Kidney capillary endothelial cell (primary cell): ENCODE measurements at regions not wholly inside any gene's neighbourhood (a gene's known extent, or its start where the extent isn't known, plus 50 kb on each side); places are given as distances from the start of the nearest gene placed in this dataset.
"Not testable (repeated sequence)": the region's sequence is repeated elsewhere in the genome, so short reads cannot be mapped to it uniquely, and the experiment has no call there.

Experiments
- DNase-seq: peaks from one replicate; pipeline ENCODE4 v3.0.0-alpha.2; 2018; ENCODE audit warnings: low spot score

DNA sequence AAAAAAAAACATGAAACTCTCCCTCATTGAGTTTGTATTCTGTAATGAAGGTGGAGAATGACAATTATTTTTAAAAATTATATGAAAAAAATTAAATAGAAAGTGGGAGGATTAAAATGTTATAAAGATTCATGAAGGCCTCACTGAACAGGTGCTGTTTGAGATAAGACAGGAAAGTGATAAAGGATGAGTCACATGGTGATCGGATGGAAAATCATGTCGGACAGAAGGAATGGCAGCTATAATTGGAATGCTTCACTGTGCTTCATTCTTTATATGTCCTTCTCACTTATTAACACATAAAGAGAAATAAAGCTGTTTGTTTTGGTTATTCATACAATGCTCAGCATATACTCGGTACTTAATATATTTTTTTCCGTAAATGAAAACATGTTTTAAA is 464.5 kb upstream of the RGMB start:
- peak; percentile 80 for DNase-seq

- DNase-seq, result peak; percentile 100
Measured at GRCh38 chr5:98309785-98310598, 463.5 kb upstream of the RGMB start.

GRCh38 chr5:98314292-98314691 is 459.2 kb upstream of the RGMB start:
- DNase-seq, result peak; percentile 80

DNA sequence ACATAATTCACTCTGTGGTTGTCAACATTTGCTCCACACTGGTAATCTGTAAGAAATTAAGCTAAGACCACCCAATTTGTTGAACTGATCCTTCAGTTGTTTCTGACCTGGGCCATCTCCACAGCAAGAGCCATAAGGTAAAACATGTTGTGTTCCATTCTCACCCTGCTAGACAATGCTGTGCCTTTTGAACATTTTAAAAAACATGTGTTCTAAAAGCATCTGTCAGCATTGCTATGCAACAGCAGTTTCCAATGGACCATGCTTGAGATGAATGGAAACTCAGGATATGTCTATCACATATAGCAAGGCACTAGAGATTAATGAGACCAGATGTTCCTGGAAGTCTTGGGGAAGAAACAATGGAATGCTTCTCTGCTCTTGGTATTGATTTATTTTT is 455.1 kb upstream of the RGMB start:
- no peak for DNase-seq

- DNase-seq, result no peak
Measured at GRCh38 chr5:98319299-98320011, 454.0 kb upstream of the RGMB start.

DNA sequence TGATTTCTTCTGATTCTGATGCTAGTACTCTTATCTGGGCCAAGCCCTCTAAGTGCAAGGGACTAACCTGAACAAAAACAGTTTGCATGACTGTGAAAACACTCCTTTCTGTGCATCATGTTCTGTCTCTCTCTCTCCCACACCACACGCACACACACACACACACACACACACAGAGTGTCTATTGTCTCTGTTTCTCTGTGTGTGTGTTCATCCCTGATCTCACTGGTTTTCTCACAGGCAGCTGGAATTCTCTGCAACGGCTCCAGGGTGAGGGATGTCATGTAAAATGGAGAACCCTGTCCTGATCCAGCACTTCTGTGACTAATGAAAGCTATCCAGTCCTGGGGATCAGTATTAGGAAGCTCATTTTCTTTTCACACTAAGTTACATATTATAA is 453.1 kb upstream of the RGMB start:
- no peak for DNase-seq

- DNase-seq, result no peak
Measured at GRCh38 chr5:98321361-98321760, 452.1 kb upstream of the RGMB start.

DNA sequence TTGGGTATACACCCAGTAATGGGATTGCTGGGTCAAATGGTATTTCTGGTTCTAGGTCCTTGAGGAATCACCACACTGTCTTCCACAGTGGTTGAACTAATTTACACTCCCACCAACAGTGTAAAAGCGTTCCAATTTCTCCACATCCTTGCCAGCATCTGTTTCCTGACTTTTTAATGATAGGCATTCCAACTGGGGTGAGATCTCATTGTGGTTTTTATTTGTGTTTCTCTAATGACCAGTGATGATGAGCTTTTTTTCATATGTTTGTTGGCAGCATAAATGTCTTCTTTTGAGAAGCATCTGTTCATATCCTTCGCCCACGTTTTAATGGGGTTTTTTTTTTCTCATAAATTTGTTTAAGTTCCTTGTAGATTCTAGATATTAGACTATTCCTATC is 448.3 kb upstream of the RGMB start:
- DNase-seq, result not testable (repeated sequence)

- no peak for DNase-seq
Measured at GRCh38 chr5:98328015-98328414, 445.4 kb upstream of the RGMB start.

GRCh38 chr5:98330871-98331270 is 442.6 kb upstream of the RGMB start:
- no peak for DNase-seq

GRCh38 chr5:98333921-98334320 is 439.5 kb upstream of the RGMB start:
- DNase-seq, result no peak

GRCh38 chr5:98334946-98335345 is 438.5 kb upstream of the RGMB start:
- no peak for DNase-seq

DNA sequence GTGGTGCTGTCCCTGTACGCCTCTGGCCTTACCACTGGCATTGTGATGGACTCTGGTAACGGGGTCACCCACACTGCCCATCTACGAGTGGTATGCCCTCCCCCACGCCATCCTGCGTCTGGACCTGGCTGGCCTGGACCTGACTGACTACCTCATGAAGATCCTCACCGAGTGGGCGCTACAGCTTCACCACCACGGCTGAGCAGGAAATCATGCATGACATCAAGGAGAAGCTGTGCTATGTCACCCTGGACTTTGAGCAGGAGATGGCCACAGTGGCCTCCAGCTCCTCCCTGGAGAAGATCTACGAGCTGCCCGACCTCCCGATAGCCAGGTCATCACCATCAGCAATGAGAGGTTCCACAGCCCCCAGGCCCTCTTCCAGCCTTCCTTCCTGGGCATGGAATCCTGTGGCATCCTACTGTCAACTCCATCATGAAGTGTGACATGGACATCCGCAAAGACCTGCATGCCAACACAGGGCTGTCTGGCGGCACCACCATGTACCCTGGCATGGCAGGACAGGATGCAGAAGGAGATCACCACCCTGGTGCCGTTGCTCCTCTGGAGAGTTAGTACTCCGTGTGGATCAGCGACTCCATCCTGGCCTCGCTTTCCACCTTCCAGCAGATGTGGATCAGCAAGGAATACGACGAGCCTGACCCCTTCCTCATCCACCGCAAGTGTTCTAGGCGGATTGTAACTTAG is 434.2 kb upstream of the RGMB start:
- DNase-seq, result no peak

GRCh38 chr5:98341038-98342032 is 432.1 kb upstream of the RGMB start:
- DNase-seq, result no peak

DNA sequence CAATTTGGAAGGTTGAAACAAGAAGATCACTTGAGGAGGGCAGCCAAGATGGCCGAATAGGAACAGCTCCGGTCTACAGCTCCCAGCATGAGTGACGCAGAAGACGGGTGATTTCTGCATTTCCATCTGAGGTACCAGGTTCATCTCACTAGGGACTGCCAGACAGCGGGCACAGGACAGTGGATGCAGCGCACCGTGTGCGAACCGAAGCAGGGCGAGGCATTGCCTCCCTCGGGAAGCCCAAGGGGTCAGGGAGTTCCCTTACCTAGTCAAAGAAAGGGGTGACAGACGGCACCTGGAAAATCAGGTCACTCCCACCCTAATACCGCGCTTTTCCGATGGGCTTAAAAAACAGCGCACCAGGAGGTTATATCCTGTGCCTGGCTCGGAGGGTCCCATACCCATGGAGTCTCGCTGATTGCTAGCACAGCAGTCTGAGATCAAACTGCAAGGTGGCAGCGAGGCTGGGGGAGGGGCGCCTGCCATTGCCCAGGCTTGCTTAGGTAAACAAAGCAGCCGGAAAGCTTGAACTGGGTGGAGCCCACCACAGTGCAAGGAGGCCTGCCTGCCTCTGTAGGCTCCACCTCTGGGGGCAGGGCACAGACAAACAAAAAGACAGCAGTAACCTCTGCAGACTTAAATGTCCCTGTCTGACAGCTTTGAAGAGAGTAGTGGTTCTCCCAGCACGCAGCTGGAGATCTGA is 430.4 kb upstream of the RGMB start:
- not testable (repeated sequence) for DNase-seq

GRCh38 chr5:98349251-98349989 is 424.0 kb upstream of the RGMB start:
- peak; percentile 65 for DNase-seq

DNA sequence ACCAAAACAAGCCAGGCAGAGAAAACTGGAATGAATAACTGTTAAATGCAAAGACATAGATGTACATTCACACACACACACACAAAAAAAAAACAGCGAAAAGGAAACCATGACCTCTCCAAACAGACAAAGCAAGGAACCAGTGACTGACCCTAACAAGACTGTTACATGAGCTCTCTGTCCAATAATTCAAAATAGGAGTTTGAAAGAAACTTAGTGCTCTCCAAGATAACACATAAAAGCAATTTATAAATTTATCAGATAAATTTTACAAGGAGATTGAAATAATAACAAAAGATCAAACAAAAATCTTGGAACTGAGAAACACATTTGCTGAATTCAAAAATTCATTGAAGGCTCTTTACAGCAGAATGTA is 423.5 kb upstream of the RGMB start:
- no peak for DNase-seq

GRCh38 chr5:98354922-98355321 is 418.5 kb upstream of the RGMB start:
- DNase-seq, result no peak

DNA sequence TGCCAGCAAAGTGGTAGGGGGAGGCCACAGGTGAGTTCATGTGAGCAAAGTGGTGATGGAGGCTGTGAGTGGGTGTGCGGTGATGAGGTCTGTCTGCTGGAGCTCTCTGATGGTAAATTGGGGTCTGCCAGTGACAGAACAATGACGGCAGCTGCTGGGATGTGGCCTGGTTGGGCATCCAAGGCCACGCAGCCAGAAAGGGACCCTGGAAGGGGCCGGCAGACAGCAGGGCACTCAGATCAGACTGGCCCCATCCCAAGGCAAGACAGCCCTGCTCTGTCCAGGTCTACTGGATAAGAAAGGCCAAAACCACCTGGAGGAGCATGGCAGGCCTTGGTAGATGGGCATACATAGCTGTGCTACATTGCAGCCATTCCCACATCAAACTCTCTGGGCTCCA is 412.9 kb upstream of the RGMB start:
- DNase-seq, result no peak

- no peak for DNase-seq
Measured at GRCh38 chr5:98363157-98363556, 410.3 kb upstream of the RGMB start.
